H1 (cell line): ENCODE measurements at regions not wholly inside any gene's neighbourhood (a gene's known extent, or its start where the extent isn't known, plus 50 kb on each side); places are given as distances from the start of the nearest gene placed in this dataset.

ENCODE experiments used
- CTCF ChIA-PET: fragments of 300-600 bp; sonication (Branson Sonifier 250); formaldehyde crosslinking; loops from one replicate; lab custom pipeline; 2021; ENCODE audit not compliant: partially characterized antibody; lab: Charles Lee
- POLR2A ChIA-PET: fragments of 300-600 bp; sonication (Branson Sonifier 250); formaldehyde crosslinking; loops from one replicate; lab custom pipeline; 2021; ENCODE audit warnings: inconsistent platforms; ENCODE audit not compliant: partially characterized antibody; lab: Charles Lee
- DNase-seq, 2 experiments: peaks; one replicate each; pipeline versions ENCODE4 v3.0.0 to v3.0.0-alpha.2; 2010 to 2022; ENCODE audit warnings: low spot score in 2 of 2, low read depth in 1 of 2, mixed read lengths in 1 of 2
- FAIRE-seq: peaks from 2 replicates; lab custom pipeline; 2011; peaks lifted over from hg19 to GRCh38; lab: Jason Lieb, UNC
- H2AFZ ChIP-seq: 2 replicates; pipeline ENCODE4 v1.8.1; 2012; ENCODE audit warnings: low read length, inconsistent platforms
- H2AK5ac ChIP-seq: 2 replicates; pipeline ENCODE4 v1.6.1; 2013; ENCODE audit warnings: low read depth, low read length
- H2BK120ac ChIP-seq: replicated peaks from 2 replicates; pipeline ENCODE3; 2013; ENCODE audit warnings: low read depth, low read length, inconsistent platforms
- H2BK12ac ChIP-seq: 2 replicates; pipeline ENCODE4 v1.6.1; 2013; ENCODE audit warnings: low read depth, low read length
- H2BK15ac ChIP-seq: 2 replicates; pipeline ENCODE4 v1.6.1; 2013; ENCODE audit warnings: low read length
- H2BK20ac ChIP-seq: 2 replicates; pipeline ENCODE4 v1.6.1; 2013; ENCODE audit warnings: low read length
- H2BK5ac ChIP-seq: 2 replicates; pipeline ENCODE4 v1.6.1; 2013; ENCODE audit warnings: low read depth, low read length
- H3K14ac ChIP-seq: 2 replicates; pipeline ENCODE4 v1.6.1; 2013; ENCODE audit warnings: inconsistent platforms; ENCODE audit not compliant: insufficient read length
- H3K18ac ChIP-seq: 2 replicates; pipeline ENCODE4 v1.6.1; 2013; ENCODE audit warnings: low read length; ENCODE audit errors: extremely low read depth
- H3K23ac ChIP-seq: 2 replicates; pipeline ENCODE4 v1.6.1; 2013; ENCODE audit warnings: inconsistent platforms; ENCODE audit not compliant: insufficient read length
- H3K23me2 ChIP-seq: 2 replicates; pipeline ENCODE4 v1.6.1; 2013; ENCODE audit warnings: low read depth, low read length
- H3K27ac ChIP-seq: 2 replicates; pipeline ENCODE4 v1.6.1; 2011; ENCODE audit warnings: low read depth, low read length, inconsistent platforms
- H3K27me3 ChIP-seq, 4 experiments: replicated peaks in 1 of 4; 1 replicate in 1 of 4; 2 replicates in 3 of 4; pipeline versions ENCODE4 v1.6.1 to v1.8.1; 2011 to 2013; ENCODE audit warnings: low read length in 3 of 4, mild to moderate bottlenecking in 3 of 4, inconsistent platforms in 2 of 4, mixed read lengths in 2 of 4, moderate library complexity in 1 of 4; ENCODE audit not compliant: control insufficient read depth in 3 of 4, insufficient read depth in 3 of 4; ENCODE audit errors: extremely low read depth in 1 of 4
- H3K36me3 ChIP-seq, 4 experiments: 2 replicates each; pipeline versions ENCODE4 v1.6.1 to v1.8.1; 2011 to 2013; ENCODE audit warnings: mild to moderate bottlenecking in 4 of 4, low read length in 3 of 4, moderate library complexity in 2 of 4, control low read depth in 1 of 4, inconsistent platforms in 1 of 4; ENCODE audit not compliant: insufficient read depth in 4 of 4, control insufficient read depth in 2 of 4
- H3K4ac ChIP-seq: replicated peaks from 2 replicates; pipeline ENCODE3; 2013; ENCODE audit warnings: low read length, low read depth, mixed read lengths, inconsistent platforms; ENCODE audit not compliant: insufficient read length
- H3K4me1 ChIP-seq, 4 experiments: replicated peaks in 1 of 4; 1 replicate in 1 of 4; 2 replicates in 3 of 4; pipeline versions ENCODE4 v1.6.1 to v1.8.1; 2011 to 2013; ENCODE audit warnings: low read length in 3 of 4, inconsistent platforms in 2 of 4, mixed read lengths in 1 of 4; ENCODE audit not compliant: insufficient read depth in 4 of 4, control insufficient read depth in 3 of 4
- H3K4me2 ChIP-seq, 2 experiments: 2 replicates each; pipeline versions ENCODE4 v1.6.1 to v1.8.1; 2011 to 2013; ENCODE audit warnings: low read depth in 2 of 2, low read length in 2 of 2, control low read depth in 1 of 2, inconsistent platforms in 1 of 2, mild to moderate bottlenecking in 1 of 2; ENCODE audit not compliant: insufficient read depth in 1 of 2
- H3K4me3 ChIP-seq, 4 experiments: fragments of 200-600, 300-600 bp in 1 of 4; sonication (generic), shearing (Covaris generic), sonication (Bioruptor Twin) in 1 of 4; 2 replicates each; pipeline versions ENCODE4 v1.5.1 to v1.8.1; 2011 to 2016; ENCODE audit warnings: low read length in 4 of 4, low read depth in 3 of 4, control low read depth in 2 of 4, inconsistent platforms in 2 of 4, mild to moderate bottlenecking in 2 of 4, mixed read lengths in 1 of 4, moderate library complexity in 1 of 4; ENCODE audit not compliant: insufficient read depth in 2 of 4; ENCODE audit errors: extremely low read depth in 1 of 4
- H3K56ac ChIP-seq: replicated peaks from 2 replicates; pipeline ENCODE3; 2013; ENCODE audit warnings: low read depth, mild to moderate bottlenecking, mixed read lengths, low read length, inconsistent platforms; ENCODE audit not compliant: insufficient read length
- H3K79me1 ChIP-seq: 2 replicates; pipeline ENCODE4 v1.6.1; 2013; ENCODE audit warnings: low read depth, low read length, control low read depth
- H3K79me2 ChIP-seq, 2 experiments: 2 replicates each; pipeline versions ENCODE4 v1.6.1 to v1.8.1; 2012 to 2013; ENCODE audit warnings: low read length in 2 of 2, mild to moderate bottlenecking in 2 of 2, inconsistent platforms in 1 of 2; ENCODE audit not compliant: insufficient read depth in 2 of 2, control insufficient read depth in 1 of 2
- H3K9ac ChIP-seq, 4 experiments: replicated peaks in 1 of 4; 1 replicate in 1 of 4; 2 replicates in 3 of 4; pipeline versions ENCODE4 v1.6.1 to v1.8.1; 2011 to 2013; ENCODE audit warnings: low read depth in 3 of 4, low read length in 3 of 4, control low read depth in 2 of 4, mild to moderate bottlenecking in 2 of 4, moderate library complexity in 2 of 4, inconsistent platforms in 1 of 4; ENCODE audit errors: extremely low read depth in 1 of 4
- H3K9me3 ChIP-seq, 2 experiments: 2 replicates each; pipeline versions ENCODE4 v1.6.1 to v1.8.1; 2012 to 2013; ENCODE audit warnings: mild to moderate bottlenecking in 2 of 2, moderate library complexity in 2 of 2, control low read depth in 1 of 2, inconsistent platforms in 1 of 2, low read depth in 1 of 2, low read length in 1 of 2, mixed read lengths in 1 of 2; ENCODE audit not compliant: insufficient read depth in 2 of 2
- H4K20me1 ChIP-seq, 2 experiments: replicated peaks in 1 of 2; 2 replicates each; pipeline versions ENCODE3 to v1.8.1; 2011 to 2013; ENCODE audit warnings: inconsistent platforms in 2 of 2, low read length in 2 of 2, mild to moderate bottlenecking in 1 of 2; ENCODE audit not compliant: insufficient read depth in 2 of 2, control insufficient read depth in 1 of 2
- H4K5ac ChIP-seq: 2 replicates; pipeline ENCODE4 v1.6.1; 2013; ENCODE audit warnings: low read length, low read depth, mixed read lengths, inconsistent platforms; ENCODE audit not compliant: insufficient read length
- H4K8ac ChIP-seq: 2 replicates; pipeline ENCODE4 v1.8.0; 2013; ENCODE audit warnings: mild to moderate bottlenecking, moderate library complexity, low read length, inconsistent platforms; ENCODE audit not compliant: insufficient read depth; ENCODE audit errors: extremely low read depth
- H4K91ac ChIP-seq: replicated peaks from 2 replicates; pipeline ENCODE3; 2013; ENCODE audit warnings: low read length, mixed read lengths, inconsistent platforms; ENCODE audit not compliant: insufficient read length
- CBX5 ChIP-seq: fragments of 300-800, 300-1000 bp; sonication (generic); IDR thresholded peaks from 2 replicates; pipeline ENCODE4 v1.7.1; 2016; ENCODE audit warnings: antibody characterized with exemption, low read length, low read depth
- HDAC6 ChIP-seq: IDR thresholded peaks from one replicate; pipeline ENCODE4 v1.7.1; 2012; ENCODE audit warnings: low read depth, mild to moderate bottlenecking, inconsistent platforms, low read length, moderate library complexity
- JUND ChIP-seq: IDR thresholded peaks from 2 replicates; pipeline ENCODE4 v1.6.1; 2011; ENCODE audit warnings: mild to moderate bottlenecking, improper control_type of control experiment, low read length
- KDM4A ChIP-seq: IDR thresholded peaks from one replicate; pipeline ENCODE4 v1.7.1; 2012; ENCODE audit warnings: low read depth, mild to moderate bottlenecking, moderate library complexity, low read length, inconsistent platforms; ENCODE audit not compliant: severe bottlenecking
- MAFK ChIP-seq: IDR thresholded peaks from 2 replicates; pipeline ENCODE4 v1.6.1; 2012; ENCODE audit warnings: low read depth, mild to moderate bottlenecking, improper control_type of control experiment, low read length
- POLR2AphosphoS5 ChIP-seq: IDR thresholded peaks from 2 replicates; pipeline ENCODE4 v1.6.1; 2011; ENCODE audit warnings: low read depth, low read length
- RAD21 ChIP-seq, 2 experiments: IDR thresholded peaks in 1 of 2; conservative IDR thresholded peaks in 1 of 2; 2 replicates each; pipeline ENCODE4 v1.6.1; 2011; ENCODE audit warnings: low read depth in 2 of 2, low read length in 2 of 2, improper control_type of control experiment in 1 of 2, inconsistent platforms in 1 of 2, mild to moderate bottlenecking in 1 of 2, moderate library complexity in 1 of 2
- SP2 ChIP-seq: IDR thresholded peaks from 2 replicates; pipeline ENCODE4 v1.6.1; 2012; ENCODE audit warnings: mild to moderate bottlenecking, low read length, inconsistent platforms
- SP4 ChIP-seq: IDR thresholded peaks from 2 replicates; pipeline ENCODE4 v1.6.1; 2012; ENCODE audit warnings: low read length, inconsistent platforms
- WGBS, 2 experiments: shearing (Covaris generic) in 1 of 2; methylation state at CpG; one replicate each; pipeline versions ENCODE4 v1.1.6 to v1.1.7; 2013 to 2015; ENCODE audit warnings: low lambda C conversion rate in 2 of 2, mixed read lengths in 2 of 2, inconsistent platforms in 1 of 2, low coverage in 1 of 2, missing lambda C conversion rate in 1 of 2; ENCODE audit not compliant: insufficient replicate concordance in 2 of 2, insufficient coverage in 1 of 2, insufficient read length in 1 of 2; ENCODE audit errors: extremely low coverage in 1 of 2, missing lambda C conversion rate in 1 of 2; 5-methylcytosine and 5-hydroxymethylcytosine counted together

GRCh38 chr5:168168978-168169698 is 122.3 kb upstream of the WWC1 start:
- POLR2A ChIA-PET, result interaction anchor here (0.6 kb wide), 1 partner anchor 126 kb away, joined by 5 read pairs; no protein-coding TSS in a partner anchor
- CTCF ChIA-PET, result interaction anchor here (0.6 to 4.1 kb wide), 8 partner anchors 8 to 578 kb away, joined by 3 to 16 read pairs (median 4); no protein-coding TSS in a partner anchor
- H2AK5ac ChIP-seq, result no peak overlapping the region
- FAIRE-seq (no peak), DNase-seq (no peak)
- no peak overlapping the region for H2BK12ac ChIP-seq
- H3K9ac ChIP-seq, result no peak overlapping the region
- H4K91ac ChIP-seq, result no peak overlapping the region
- no peak overlapping the region for H3K14ac ChIP-seq
- WGBS, 2 experiments, result 85% methylated on average over 13 of the region's 13 CpGs; no CpG with 5 or more reads in 1 of the 2 experiments
- no peak overlapping the region for H4K5ac ChIP-seq
- no peak overlapping the region for H3K18ac ChIP-seq
- no peak overlapping the region for H3K56ac ChIP-seq
- no peaks in the 10 kb centered on the region for H3K9me3 ChIP-seq
- H3K23me2 ChIP-seq, result no peaks in the 10 kb centered on the region
- H2BK5ac ChIP-seq, result no peak overlapping the region
- H4K20me1 ChIP-seq, result no peaks in the 10 kb centered on the region
- H3K23ac ChIP-seq, result no peak overlapping the region
- no peak overlapping the region for H3K4ac ChIP-seq
- H3K27ac ChIP-seq, result no peak overlapping the region
- H3K4me2 ChIP-seq, result no peak overlapping the region
- H3K4me3 ChIP-seq, result no peak overlapping the region
- TF ChIP-seq JUND, result no peak
- no peak for TF ChIP-seq SP4
- TF ChIP-seq HDAC6, result no peak
- TF ChIP-seq RAD21 (IDR thresholded peaks at IDR 0.05 in 1 of 2, conservative IDR thresholded peaks at IDR 0.05 in 1 of 2; ENCODE audit: low read depth in 2 of 2, low read length in 2 of 2), result no peak
- TF ChIP-seq KDM4A, result no peak
- TF ChIP-seq SP2, result no peak
- TF ChIP-seq CBX5, result no peak
- TF ChIP-seq POLR2AphosphoS5, result no peak
- TF ChIP-seq MAFK, result no peak
- no peaks in the 10 kb centered on the region for H3K79me2 ChIP-seq
- H3K36me3 ChIP-seq, result no peaks in the 10 kb centered on the region
- H3K79me1 ChIP-seq, result no peaks in the 10 kb centered on the region
- H4K8ac ChIP-seq, result no peak overlapping the region
- H2BK120ac ChIP-seq, result no peak overlapping the region
- H3K27me3 ChIP-seq, result no peaks in the 10 kb centered on the region
- H2AFZ ChIP-seq, result no peak overlapping the region
- peaks cover 5 to 10% (median 7%) of the 10 kb centered on the region in 4 experiments; a peak in 5 of 7 replicates for H3K4me1 ChIP-seq
- no peak overlapping the region for H2BK20ac ChIP-seq
- H2BK15ac ChIP-seq, result no peak overlapping the region; the same call in 1 of the 2 replicates
